HG02763 (cell line): ENCODE measurements at regions not wholly inside any gene's neighbourhood (a gene's known extent, or its start where the extent isn't known, plus 50 kb on each side); places are given as distances from the start of the nearest gene placed in this dataset.

Experiments
- ATAC-seq: cut with Tn5 transposase; IDR thresholded peaks from one replicate; pipeline ENCODE4 v1.9.1; 2021; ENCODE audit warnings: mild to moderate bottlenecking, moderate library complexity; ENCODE audit not compliant: unreplicated experiment

DNA sequence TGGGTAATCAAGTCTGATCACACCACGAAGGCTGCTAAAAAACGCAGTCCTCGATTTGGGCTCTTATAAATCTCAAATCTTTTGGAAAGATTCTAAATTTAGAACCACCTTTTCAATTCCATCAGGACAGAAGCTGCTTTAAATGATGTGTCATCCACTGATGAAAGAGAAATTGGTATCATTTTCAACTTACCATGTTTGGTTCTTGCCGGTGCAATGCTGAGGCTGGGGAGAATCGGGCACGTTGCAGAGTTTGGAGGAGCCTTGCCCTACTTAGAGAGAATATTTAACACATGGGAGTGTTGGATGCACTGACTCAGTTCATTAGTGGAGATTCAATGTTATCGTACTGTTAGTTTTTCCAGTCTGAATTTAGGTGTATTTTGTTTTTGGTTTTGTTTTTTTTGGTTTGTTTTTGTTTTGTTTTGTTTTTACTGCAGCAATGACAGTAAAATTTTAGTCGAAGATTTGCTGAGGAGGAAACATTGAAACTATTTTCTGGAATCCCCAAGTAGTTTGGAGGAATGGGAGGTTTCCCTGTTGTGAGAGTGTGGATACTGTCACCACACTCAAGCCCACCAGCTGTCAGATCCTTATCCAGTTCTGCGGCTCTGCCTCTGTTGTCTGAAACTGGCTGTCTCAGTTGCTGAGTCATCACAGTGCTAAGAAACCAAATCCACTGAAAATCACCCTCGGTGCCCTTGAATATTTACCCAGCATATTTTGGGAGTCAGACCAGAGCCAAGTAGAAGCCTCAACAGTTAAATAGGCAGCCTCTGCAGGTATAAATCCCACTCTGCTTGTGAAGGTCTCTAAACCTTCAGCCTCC is 497.0 kb downstream of the BTBD3 start:
- ATAC-seq = no peak

DNA sequence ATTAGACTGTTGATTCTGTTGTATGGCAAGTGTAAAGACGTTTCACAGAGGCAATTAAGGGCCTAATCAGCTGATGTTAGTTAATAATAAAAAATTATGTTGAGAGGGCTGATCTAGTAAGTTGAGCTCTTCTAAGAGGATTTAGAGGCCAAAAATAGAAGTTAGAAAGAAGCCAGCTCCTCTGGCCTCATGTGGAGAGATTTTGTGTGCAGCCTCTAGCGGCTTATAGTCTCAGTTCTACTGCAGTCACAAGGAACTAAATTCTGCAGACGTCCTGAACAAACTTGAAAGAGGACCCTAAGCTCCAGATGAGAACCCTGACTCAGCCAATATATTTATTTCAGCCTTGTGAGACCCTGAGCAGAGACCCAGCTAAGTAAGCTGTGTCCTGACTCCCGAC is 498.6 kb downstream of the BTBD3 start:
- ATAC-seq = no peak

DNA sequence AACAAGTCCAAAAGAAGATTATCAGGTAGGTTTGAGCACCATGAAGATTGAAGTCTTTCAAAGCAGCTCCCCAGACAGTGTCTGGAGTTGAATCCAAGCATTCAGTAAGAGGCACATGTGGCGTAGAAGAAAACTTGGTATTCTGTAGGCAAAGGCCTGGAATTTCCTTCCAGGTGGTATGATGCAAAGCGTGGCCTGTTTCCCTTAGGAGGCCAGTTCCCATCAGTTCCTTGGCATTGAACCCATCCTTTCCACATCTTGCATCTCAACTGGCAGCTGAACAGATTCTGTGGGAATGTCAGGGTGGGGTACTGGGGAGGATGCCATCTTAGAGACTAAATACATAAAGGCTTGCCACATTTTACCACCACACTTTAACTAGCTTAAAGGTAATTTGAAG is 516.0 kb downstream of the BTBD3 start:
- no peak for ATAC-seq

DNA sequence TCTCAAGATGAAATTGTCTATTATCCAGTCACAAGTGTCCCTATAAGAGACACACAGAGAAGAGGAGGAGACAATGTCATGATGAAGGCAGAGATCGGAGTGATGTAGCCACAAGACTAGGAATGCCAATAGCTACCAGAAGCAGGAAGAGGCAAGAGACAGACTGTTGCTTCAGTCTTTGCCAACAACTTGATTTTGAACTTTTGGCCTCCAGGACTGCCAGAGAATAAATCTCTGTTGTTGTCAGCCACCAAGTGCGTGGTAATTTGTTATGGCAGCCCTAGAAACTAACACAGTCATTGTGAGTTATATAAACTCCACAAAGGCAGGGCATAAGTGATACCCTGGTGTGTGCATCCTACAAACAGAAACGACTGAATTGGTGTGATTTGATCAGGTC is 517.0 kb downstream of the BTBD3 start:
- no peak for ATAC-seq

DNA sequence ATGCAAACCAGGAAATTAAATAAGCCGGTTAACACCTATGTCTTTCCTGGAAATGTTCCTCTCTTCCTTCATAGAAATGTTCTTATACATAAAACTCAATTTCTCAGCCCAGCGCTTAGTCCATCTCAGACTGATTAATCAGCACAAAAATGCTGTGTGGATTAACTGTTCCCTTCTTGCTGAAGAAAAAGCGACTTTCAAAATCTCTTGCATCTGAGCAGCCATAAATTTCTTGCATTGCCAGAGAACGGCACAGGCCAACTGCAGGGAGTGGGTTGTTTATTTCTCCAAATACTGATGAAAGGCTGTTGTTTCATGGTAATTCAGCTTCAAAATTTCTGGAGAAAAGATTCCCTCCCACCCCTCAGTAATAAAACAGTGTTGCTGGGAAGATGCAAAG is 517.6 kb downstream of the BTBD3 start:
- ATAC-seq = no peak

DNA sequence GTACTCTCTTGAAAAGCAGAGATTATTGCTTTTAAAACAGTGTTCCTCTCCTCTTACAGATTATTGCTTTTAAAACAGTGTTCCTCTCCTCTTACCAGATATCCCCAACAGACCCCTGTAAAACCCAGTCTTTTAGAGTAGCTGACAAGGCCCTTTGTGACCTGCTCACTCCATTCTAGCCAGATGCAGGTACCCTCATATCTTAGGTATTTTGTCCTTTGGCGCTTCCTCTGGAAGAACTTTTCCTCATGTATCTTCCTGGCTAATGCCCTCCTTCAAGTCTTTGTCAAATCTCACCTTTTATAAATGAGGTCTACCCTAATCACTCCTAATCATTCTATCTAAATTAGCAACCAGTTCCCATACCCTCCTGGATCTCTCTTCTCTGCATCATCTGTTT is 536.0 kb downstream of the BTBD3 start:
- no peak for ATAC-seq

DNA sequence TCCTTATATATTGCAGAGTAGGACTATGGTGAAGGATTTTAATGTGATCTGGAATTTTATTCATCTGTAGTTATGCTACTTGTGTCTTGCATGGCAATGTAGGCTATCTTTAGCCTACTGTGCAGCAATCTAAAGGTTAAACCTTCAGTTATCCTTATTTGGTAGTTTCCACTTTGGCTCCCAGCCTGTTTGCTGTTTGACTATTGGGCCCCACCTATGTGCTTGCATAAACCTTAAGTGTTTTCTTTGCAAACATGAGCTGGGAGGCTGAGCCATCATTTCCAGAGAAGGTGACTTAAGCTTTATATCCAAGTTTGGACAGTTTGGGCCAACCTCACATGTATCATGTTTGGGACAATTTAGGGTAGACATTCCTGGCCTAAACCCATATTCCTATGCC is 537.5 kb downstream of the BTBD3 start:
- no peak for ATAC-seq

DNA sequence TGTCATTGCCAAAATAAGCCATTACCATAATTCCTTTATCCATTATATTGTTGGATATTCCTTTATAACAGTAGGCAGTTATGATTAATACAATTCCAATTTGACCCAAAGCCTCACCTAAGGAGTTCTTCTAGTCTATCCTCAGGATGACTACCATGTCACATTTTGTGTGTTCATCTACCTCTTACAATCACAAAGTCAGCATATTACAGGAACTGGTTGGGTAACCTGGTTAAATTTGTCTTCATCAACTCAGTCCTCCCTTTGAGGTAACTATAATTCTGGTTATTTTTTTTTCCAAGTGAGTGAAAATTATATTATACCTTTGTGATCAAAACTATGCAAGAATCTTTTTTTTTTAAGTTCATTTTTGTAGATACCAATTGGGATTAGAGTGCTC is 540.5 kb downstream of the BTBD3 start:
- no peak for ATAC-seq

DNA sequence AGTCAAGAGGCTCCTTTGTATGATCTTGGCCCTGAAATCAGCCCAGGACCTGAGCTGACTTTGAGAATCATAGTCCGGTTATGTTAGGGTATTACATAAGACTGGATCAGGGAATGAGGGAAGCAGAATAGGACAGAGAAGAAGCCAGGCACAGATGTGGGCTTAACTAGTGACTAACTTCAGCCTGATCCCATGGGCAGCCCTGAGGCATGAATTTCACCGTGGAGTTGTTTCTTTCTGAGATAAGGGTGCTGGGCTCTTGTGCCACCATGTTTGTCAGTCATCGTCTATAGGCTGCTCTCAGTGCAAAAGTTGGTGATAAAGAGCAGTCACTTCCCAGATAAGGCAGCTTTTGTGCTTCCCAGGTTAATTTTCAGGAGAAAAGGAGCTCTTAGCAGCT is 544.7 kb upstream of the SPTLC3 start:
- no peak for ATAC-seq

DNA sequence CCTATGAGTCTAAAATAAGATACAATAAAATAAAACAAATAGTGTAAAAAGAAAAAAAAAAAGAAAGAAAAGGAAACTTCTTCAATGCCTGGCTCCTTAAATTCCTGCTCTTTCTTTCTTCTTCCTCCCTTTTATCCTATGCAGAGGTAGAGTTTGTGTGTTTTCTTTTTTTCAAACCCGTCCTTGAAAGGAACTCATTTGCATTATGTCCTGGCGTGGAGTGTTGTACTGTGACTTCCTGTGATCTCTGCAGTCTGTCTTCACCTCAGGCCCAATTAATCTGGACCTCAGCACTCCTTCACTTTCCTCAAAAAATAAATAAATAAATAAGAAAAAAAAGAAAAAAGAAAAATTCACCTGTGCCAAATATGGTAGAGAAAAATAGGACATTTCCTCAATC is 541.9 kb upstream of the SPTLC3 start:
- ATAC-seq = no peak

DNA sequence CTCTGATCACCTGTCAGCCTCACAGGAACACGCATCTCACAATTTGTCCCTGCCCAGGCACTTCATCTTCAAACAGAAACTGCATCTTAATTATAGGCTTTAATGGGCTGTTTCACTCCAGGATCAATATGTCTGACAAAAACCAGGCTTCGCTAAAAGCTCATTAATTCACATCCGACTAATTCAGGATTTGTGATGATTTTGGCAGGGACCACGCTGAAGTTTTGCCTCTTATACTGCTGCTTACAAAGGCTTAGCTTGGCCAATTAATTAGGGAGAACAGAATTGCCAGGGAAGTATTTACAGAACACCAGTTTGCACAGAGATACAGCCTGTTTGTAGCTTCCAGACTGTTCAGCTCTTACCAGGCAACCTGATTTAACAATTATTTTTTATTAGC is 541.0 kb upstream of the SPTLC3 start:
- no peak for ATAC-seq

DNA sequence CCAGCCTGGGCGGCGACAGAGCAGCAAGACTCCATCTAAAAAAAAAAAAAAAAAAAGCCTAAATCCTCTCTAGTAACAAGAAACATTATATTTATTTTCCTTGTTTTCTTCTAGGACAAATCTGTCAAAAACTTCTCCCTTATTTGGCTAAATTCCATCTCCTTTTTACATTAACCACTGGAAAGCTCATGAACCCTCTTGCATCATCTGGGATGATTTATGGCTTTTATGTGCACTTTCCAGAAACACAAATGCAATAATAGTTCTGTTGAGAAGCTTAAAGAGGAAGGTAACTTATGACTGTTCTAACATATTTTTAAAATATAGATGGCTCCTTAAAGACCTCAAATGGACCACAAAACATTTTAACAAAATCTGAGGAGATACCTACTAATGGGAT is 526.1 kb upstream of the SPTLC3 start:
- no peak for ATAC-seq

DNA sequence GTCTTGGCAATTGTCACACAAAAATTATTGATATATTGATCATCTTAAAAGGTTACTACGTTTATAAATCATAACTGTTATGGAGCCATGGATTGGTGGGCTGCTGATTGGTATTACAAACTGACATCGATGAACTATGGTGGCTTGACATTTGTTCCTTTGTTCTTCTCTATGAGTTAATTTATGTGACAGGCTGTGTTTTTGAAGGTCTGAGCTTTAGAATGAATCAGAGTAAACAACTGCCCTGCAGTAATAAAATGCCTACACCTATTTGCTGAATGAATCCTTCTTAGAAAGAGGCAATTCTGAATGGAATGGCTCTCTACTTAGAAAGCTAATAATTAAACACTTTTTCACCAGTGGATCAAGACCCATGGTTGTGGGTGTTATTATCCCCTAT is 506.3 kb upstream of the SPTLC3 start:
- ATAC-seq = no peak

DNA sequence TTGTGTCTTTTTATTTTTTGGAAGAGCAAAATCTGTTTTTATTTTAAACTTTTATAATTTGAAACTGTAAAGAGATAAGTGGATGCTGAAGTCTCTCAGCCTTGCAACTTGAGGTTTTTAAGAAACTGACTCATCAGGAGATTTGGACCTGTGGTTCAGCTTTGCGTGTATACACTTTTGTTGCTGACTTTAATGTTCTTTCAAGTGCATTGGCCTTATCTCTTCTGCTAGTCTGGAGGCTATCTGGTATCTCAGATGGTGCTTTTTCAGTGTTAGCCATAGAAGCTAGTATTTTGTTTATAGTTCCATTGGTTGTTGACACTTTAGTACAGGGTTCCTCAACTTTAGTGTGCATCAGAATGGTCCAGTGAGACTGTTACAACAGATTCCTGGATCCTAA is 504.0 kb upstream of the SPTLC3 start:
- no peak for ATAC-seq

DNA sequence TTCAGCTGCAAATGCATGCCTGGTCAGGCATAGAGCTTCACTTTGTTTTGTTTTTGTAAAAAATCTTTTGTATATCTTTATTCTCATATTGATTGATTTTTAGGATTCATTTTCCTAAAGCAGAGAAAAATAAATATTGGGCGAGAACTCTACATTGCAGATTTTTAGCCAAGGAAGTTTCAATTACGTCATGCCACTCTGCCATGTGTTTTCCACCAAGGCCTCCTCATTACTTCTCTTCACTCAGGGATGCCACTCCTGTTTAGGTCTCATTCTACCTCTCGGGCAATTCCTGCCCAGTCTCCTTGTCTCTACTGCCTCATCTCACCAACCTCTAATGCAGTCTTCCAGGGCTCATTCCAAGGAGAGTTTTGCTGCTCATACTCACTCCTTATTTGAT is 497.3 kb upstream of the SPTLC3 start:
- ATAC-seq = no peak

DNA sequence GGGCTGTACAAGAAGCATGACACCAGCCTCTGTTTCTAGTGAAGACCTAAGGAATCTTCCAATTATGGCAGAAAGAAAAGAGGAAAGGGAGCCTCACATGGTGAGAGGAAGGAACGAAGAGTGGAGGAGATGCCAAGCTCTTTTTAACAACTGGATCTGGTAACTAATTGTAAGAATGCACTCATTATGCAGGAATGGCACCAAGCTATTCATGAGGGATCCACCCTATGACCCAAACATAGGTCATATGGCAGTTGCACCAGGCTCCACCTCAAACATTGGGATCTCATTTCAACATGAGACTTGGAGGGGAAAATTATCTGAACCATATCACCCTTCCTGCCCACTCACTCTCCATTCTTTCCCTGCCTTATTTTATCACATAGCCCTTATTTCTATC is 496.0 kb upstream of the SPTLC3 start:
- no peak for ATAC-seq

DNA sequence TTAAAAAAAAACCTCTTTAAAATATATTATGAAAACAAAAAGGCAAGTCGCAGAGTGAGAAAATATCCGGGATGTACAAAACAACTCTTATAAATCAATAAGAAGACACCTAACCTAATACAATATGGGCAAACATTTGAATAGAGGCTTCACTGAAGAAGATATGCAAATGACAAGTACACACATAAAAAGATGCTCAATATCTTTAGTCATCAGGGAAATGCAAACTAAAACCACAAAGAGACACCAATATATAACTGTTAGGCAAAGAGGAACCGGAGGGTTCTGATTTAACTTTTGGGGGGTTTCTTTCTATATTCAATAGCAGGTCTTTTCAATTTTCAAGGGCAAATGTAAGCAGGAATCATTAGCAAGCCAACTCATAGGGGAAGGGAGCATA is 480.7 kb upstream of the SPTLC3 start:
- no peak for ATAC-seq

DNA sequence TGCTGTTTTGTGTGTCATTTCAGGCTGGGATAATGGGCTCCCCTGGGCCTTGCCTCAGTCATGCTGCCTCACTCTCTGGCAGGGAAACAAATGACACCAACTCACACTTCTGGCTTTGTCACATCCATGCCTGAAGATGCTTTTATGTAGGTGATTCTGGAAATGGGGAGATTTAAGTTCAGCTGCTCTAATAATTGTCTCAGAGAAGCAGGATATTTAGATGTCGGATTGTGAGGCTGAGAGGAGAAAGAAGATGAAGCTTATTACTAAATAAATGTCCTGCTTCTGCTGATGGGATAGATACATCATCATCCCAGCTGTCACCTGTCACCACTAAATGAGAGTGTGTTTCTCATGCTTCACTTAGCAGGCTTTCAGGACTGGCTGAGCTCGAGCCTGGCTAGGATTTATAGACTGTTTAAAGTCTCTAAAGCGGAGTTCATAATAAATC is 480.2 kb upstream of the SPTLC3 start:
- no peak for ATAC-seq

DNA sequence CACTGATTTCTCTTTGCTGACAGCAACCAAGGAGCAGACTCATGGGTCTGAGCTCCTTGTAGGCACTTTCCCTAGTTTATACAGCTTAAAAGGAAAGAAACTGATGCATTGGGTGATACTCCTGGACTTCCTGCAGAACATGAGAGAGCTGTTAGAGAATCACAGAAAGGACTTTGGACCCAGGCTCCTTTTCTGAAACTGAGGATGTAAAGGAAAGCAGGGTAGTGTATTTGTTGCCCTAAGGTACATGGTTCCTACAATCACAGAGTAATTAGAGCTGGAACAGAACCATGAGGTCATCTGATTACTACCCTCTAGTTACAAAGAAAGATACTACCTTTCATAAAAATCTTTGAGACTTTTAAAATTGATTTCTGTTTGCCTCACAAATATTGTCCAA is 477.1 kb upstream of the SPTLC3 start:
- no peak for ATAC-seq

DNA sequence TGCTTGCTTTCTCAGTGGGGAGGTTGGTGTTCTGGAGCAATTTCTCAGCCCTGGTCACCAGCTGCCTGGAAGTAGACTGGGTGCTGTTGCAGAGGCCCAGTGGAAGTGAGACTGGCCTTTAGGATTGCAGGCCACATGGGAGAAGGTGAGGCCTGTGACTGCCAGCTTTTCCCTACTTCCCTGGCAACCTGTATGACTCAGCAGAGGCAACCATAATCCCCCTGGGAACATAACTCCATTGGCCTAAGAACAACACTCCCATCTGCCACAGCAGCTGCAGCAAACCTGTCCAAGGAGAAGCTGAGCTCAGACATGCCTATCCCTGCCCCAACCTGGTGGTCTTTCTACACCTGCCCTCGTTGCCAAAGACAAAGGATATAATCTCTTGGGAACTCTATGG is 473.5 kb upstream of the SPTLC3 start:
- no peak for ATAC-seq

DNA sequence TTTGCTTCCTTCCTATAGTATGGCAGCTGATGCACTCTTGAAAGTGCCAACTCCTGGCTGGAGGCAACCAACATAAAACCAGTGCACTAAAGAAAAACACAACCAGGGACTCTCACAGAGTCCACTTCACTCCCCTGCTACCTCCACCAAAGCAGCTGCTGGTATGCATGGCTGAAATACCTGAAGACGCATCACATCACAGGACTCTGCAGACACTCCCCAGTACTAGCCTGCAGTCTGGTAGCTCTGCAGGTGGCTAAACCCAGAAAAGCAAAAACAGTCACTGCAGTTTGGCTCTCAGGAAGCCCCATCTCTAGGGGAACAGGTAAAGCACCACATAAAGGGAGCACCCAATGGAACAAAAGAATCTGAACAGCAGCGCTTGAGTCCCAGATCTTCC is 473.0 kb upstream of the SPTLC3 start:
- ATAC-seq = no peak

DNA sequence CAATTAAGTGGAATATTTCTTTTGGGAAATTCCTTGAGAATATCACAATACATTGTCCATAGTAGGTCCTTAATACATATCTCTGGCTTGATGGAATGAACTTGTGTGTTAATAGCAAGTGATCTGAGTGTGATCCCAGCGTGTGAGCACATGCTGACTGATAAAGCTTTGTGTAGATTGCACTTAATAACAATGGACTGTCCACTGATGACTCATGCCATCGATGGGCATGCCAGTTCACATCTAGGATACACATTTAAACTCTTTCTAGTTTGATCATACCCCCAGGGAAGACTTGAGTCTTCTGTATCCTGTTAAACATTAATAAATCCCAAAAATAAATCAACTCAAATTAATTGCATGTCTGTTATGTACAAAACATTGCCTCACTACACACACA is 454.3 kb upstream of the SPTLC3 start:
- no peak for ATAC-seq

DNA sequence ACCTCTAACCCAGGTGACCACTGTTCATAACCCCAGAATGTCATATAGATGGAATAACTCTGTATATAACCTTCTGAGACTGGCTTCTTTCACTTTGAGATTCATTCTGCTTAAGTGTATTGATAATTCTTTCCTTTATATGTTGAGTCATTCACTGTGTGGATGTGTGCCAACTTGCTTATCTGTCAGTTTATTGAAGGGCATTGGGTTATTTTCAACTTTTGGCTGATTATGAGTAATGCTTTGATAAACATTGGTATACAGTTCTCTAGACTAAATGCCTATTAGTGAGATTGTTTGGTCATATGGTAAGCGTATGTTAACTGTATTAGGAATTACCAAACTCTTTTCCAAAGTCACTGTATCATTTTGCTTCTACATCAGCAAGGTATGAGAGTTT is 453.4 kb upstream of the SPTLC3 start:
- no peak for ATAC-seq
